GM12891 (cell line): ENCODE measurements at regions not wholly inside any gene's neighbourhood (a gene's known extent, or its start where the extent isn't known, plus 50 kb on each side); places are given as distances from the start of the nearest gene placed in this dataset.
"Not testable (repeated sequence)": the region's sequence is repeated elsewhere in the genome, so short reads cannot be mapped to it uniquely, and the experiment has no call there.

Experiments used
- DNase-seq: peaks from one replicate; pipeline ENCODE4 v3.0.0; 2011; ENCODE audit warnings: low spot score; ENCODE audit not compliant: insufficient read length
- FAIRE-seq: peaks from 2 replicates; lab custom pipeline; 2011; peaks lifted over from hg19 to GRCh38; lab: Jason Lieb, UNC
- PAX5 ChIP-seq: IDR thresholded peaks from 2 replicates; pipeline ENCODE4 v1.6.1; 2011; ENCODE audit warnings: low read length, moderate library complexity, mild to moderate bottlenecking; ENCODE audit not compliant: insufficient read depth, severe bottlenecking
- POLR2A ChIP-seq: IDR thresholded peaks from 2 replicates; pipeline ENCODE4 v1.6.1; 2011; ENCODE audit warnings: low read depth, low read length, control low read depth
- POLR2AphosphoS5 ChIP-seq: IDR thresholded peaks from 2 replicates; pipeline ENCODE4 v1.6.1; 2011; ENCODE audit warnings: low read depth, low read length, control low read depth
- POU2F2 ChIP-seq: IDR thresholded peaks from 2 replicates; pipeline ENCODE4 v1.6.1; 2011; ENCODE audit warnings: low read depth, mild to moderate bottlenecking, control low read depth, low read length, moderate library complexity
- SPI1 ChIP-seq: IDR thresholded peaks from 2 replicates; pipeline ENCODE4 v1.6.1; 2011; ENCODE audit warnings: low read depth, low read length, control low read depth
- TAF1 ChIP-seq: IDR thresholded peaks from 2 replicates; pipeline ENCODE4 v1.6.1; 2011; ENCODE audit warnings: low read depth, low read length, control low read depth

DNA sequence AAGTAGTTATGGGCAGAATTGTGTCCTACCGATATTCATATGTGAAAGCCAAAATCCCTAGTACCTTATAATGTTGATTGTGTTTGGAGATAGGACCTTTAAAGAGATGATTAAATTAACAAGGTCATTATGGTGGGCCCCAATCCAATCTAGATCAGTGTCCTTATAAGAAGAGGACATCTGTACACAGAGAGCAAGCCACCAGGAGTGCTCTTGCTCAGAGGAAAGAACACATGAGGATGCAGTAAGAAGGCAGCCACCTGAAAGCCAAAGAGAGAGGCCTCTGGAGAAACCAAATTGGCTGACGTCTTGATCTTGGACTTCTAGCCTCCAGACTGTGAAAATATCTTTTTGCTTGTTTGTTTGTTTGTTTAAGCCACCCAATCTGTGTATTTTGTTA, 1290.8 kb upstream of the PABPC4L start:
- no peak for TF ChIP-seq POU2F2
- no peak for TF ChIP-seq PAX5
- no peak for TF ChIP-seq POLR2AphosphoS5
- TF ChIP-seq TAF1 = no peak
- TF ChIP-seq SPI1 = no peak
- no peak for TF ChIP-seq POLR2A
- no peak for DNase-seq
- FAIRE-seq = no peak

DNA sequence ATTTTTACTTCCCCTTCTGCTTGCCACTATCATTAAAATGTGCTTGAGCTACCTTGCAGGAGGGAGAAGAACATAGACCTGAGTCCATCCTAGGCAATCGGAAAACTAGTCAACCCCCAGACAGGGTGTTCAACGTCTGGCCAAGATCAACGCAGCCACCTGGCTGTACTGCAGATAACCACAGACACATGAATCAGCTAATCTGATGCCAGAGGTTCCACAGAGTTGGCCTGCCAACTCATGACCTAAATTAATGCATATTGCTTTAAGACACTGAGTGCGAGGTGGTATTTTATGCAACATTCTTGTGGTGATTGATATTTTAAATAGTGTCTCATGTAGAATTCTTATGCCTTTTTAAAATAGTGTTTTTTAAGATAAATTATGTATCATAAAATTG, 1283.8 kb upstream of the PABPC4L start:
- FAIRE-seq (no peak), DNase-seq (no peak)
- no peak for TF ChIP-seq POLR2AphosphoS5

DNA sequence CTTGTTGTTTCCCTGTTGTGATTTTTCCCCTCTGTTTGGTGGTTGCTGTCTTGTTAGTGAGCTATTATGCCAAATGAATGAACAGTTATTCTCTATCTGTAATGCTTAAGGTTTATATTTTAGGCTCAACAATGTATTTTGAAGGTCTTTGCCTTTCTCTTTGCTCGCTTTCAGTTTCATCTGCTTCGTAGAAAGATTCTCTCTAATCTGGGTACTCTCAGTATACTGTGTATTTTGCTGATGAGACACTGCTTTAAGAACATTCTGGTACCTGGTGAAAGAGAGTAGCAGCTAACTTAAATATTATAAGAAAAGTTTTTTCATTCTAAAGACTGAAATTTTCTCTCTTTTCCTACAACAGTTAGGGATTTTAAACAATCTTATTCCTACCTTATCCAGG, 1274.7 kb upstream of the PABPC4L start:
- no peak for TF ChIP-seq POLR2AphosphoS5
- no peak for TF ChIP-seq POLR2A
- TF ChIP-seq POU2F2 = no peak
- TF ChIP-seq PAX5 = no peak
- no peak for TF ChIP-seq TAF1
- FAIRE-seq (no peak), DNase-seq (no peak)

DNA sequence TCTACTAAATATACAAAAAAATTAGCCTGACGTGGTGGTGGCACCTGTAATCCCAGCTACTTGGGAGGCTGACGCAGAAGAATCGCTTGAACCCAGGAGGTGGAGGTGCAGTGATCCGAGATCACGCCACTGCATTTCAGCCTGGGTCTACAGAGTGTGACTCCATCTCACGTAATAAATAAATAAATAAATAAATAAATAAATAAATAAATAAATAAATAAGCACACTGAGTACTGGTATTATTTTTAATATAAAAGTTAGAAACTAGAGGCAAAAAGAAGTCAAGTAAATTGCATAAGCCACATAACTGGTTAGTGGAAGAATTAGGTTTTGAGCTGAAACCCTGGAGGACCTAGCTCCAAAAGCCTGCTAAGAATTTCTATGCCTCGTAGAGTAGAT, 1262.7 kb upstream of the PABPC4L start:
- no peak for DNase-seq

DNA sequence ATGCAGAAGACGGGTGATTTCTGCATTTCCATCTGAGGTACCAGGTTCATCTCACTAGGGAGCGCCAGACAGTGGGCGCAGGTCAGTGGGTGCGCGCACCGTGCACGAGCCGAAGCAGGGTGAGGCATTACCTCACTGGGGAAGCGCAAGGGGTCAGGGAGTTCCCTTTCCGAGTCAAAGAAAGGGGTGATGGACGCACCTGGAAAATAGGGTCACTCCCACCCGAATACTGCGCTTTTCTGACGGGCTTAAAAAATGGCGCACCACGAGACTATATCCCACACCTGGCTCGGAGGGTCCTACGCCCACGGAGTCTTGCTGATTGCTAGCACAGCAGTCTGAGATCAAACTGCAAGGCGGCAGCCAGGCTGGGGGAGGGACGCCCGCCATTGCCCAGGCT, 1246.0 kb upstream of the PABPC4L start:
- DNase-seq, FAIRE-seq: not testable (repeated sequence)

More for the DNA sequence above, 1262.7 kb upstream of the PABPC4L start:
- FAIRE-seq = no peak
- TF ChIP-seq TAF1 = no peak
- no peak for TF ChIP-seq POLR2AphosphoS5
- TF ChIP-seq PAX5 = no peak
- TF ChIP-seq POLR2A = no peak
- no peak for TF ChIP-seq POU2F2
- TF ChIP-seq SPI1 = no peak

DNA sequence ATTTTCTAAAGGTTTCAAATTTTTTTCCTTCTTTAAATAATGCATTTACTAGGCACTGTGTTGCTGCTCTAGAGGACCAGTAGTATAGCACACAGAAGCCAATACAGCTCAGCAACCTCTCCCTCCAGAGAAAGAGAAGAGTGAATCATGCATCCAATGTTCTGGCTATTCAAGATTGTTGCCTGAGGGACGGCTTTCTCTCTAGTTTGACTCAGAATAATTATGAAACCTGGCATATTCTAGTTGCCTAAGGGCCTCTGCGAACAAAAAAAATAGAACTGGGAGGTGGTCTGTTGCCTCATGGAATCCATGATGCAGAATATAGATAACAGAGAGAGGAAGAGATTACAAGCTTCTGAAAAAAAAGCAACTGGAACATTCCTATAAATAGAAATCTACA, 1233.3 kb upstream of the PABPC4L start:
- DNase-seq = no peak
- TF ChIP-seq POLR2A = no peak
- no peak for TF ChIP-seq SPI1
- no peak for TF ChIP-seq POU2F2
- no peak for TF ChIP-seq TAF1
- no peak for TF ChIP-seq PAX5
- no peak for TF ChIP-seq POLR2AphosphoS5
- no peak for FAIRE-seq

DNA sequence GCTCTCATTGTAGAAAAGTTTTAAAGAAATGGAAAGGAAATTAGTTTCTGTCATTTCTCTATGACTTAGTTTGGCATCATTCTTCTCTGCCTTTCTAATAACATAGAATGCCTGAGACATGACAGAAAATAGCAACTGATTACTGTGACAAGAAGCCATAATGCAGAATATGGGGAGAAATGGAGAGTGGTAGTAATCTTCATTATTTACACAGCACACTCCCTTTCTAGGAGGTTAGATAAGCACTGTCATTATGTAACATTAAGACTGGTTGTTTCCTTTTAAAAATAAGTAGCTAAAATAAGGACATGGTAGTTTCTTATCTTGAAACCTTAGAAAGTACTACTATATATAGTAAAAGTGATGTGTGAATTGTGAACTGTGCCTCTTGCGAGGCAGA, 1227.9 kb upstream of the PABPC4L start:
- TF ChIP-seq POLR2AphosphoS5 = no peak
- TF ChIP-seq POU2F2 = no peak
- TF ChIP-seq TAF1 = no peak
- DNase-seq (no peak), FAIRE-seq (no peak)

DNA sequence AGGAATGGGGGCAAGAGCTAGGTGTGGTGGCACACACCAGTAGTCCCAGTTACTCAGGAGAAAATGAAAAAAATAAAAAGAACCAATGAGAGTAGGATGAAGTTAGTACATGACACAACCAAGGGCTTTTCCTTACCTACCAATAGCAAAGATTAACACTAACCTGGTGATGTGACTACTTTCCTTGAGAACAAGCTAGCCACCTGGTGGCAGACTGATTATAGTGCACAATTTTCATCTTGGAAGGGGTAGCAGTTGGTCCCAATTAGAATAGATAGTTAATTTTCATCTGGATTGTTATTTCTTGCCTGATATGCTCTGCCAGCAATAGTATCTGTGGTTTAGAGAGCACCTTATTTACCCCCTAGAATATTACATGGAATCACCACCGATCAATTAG, 1216.8 kb upstream of the PABPC4L start:
- peak; percentile 2 for DNase-seq
- FAIRE-seq = no peak
- no peak for TF ChIP-seq POU2F2
- TF ChIP-seq PAX5 = no peak
- no peak for TF ChIP-seq SPI1
- no peak for TF ChIP-seq TAF1
- TF ChIP-seq POLR2A = no peak
- no peak for TF ChIP-seq POLR2AphosphoS5

DNA sequence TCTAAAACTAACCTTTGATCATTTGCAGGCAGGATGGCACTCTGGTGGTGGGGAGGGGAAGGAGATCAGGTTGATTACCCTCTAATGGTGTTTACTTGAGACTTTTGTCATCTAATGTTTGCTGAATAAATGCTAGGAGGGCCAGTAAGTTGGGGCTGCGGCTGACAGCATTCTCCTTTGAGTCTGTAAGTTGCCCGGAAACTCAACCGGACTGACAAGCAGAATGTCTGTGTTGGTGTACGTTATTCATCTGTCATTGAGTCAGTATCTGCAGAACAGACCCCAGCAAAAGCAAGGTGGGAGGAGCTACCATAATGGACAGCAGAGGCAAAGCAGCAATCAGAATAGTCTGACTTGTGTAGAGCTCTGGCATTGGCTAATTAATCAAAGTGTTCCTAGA, 1210.6 kb upstream of the PABPC4L start:
- FAIRE-seq (no peak), DNase-seq (no peak)
- no peak for TF ChIP-seq POU2F2

DNA sequence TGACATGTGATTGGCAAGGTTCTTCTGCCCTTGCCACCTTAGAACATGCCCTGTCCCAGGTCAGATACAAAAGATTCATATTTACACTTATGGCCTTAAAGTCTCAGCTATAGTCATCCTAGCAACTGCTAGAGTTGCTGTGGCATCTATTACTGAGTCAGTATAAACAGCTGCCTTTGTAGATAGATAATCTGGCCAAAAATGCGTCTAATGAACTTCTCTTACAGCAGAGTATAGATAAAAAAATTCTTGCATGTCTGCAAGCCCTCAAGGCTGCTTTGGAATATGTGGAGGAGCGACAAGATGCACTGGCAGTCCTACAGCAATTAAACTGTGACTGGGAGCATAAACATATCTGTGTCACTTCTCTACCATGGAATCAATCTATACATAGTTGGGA, 1209.7 kb upstream of the PABPC4L start:
- TF ChIP-seq POLR2AphosphoS5 (no peak), TAF1 (no peak), POU2F2 (no peak), PAX5 (no peak), SPI1 (no peak), POLR2A (no peak)

DNA sequence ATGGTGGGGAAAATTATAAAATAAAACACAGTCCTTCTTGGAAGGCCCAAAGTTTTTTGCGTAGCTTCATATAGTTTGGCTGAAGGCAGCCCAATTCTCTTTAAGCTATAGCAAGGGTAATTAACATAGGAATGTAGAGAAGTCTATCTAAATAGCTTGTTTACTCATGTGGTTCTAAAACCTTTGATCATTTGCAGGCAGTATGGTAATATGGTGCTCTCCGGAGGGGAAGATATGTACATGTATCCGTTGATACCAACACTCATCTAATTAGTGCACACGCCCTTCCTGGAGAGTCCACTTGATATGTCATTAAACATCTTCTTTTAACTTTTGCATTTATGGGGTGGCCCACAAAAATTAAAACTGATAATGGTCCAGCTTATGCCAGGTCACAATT, 1207.7 kb upstream of the PABPC4L start:
- not testable (repeated sequence) for FAIRE-seq, DNase-seq

More for the DNA sequence above, 1209.7 kb upstream of the PABPC4L start:
- FAIRE-seq (no peak), DNase-seq (no peak)
